DND-41 (cell line): ENCODE measurements at regions not wholly inside any gene's neighbourhood (a gene's known extent, or its start where the extent isn't known, plus 50 kb on each side); places are given as distances from the start of the nearest gene placed in this dataset.

Experiments used
- ATAC-seq: fragments of 200-7000 bp; cut with Tn5 transposase; 3 replicates; pipeline ENCODE4 v1.9.1; 2021; ENCODE audit warnings: low read depth; ENCODE audit not compliant: insufficient read depth
- DNase-seq: peaks from one replicate; pipeline ENCODE4 v3.0.0-alpha.2; 2020
- H2AFZ ChIP-seq: 2 replicates; pipeline ENCODE4 v1.6.0; 2012; ENCODE audit warnings: low read depth, low read length
- H3K27ac ChIP-seq: 2 replicates; pipeline ENCODE4 v1.5.1; 2012; ENCODE audit warnings: low read length, inconsistent platforms
- H3K27me3 ChIP-seq: fragments of 200-600 bp; sonication (generic); 2 replicates; pipeline ENCODE4 v1.6.0; 2012; ENCODE audit warnings: low read length, mild to moderate bottlenecking, inconsistent platforms; ENCODE audit not compliant: insufficient read depth, poor library complexity
- H3K36me3 ChIP-seq: 2 replicates; pipeline ENCODE4 v1.5.1; 2012; ENCODE audit warnings: low read length, inconsistent platforms; ENCODE audit not compliant: insufficient read depth
- H3K4me1 ChIP-seq: 2 replicates; pipeline ENCODE4 v1.5.1; 2012; ENCODE audit warnings: mild to moderate bottlenecking, low read length; ENCODE audit not compliant: insufficient read depth
- H3K4me2 ChIP-seq: 2 replicates; pipeline ENCODE4 v1.6.0; 2012; ENCODE audit warnings: mild to moderate bottlenecking, moderate library complexity, low read length, inconsistent platforms; ENCODE audit not compliant: insufficient read depth
- H3K4me3 ChIP-seq, 2 experiments: fragments of 200-600 bp in 1 of 2; shearing (Covaris generic) in 1 of 2; 2 replicates each; pipeline ENCODE4 v1.5.1; 2012 to 2016; ENCODE audit warnings: inconsistent platforms in 2 of 2, low read length in 2 of 2, mild to moderate bottlenecking in 2 of 2, low read depth in 1 of 2, moderate library complexity in 1 of 2
- H3K79me2 ChIP-seq: 2 replicates; pipeline ENCODE4 v1.6.0; 2012; ENCODE audit warnings: low read length, inconsistent platforms; ENCODE audit not compliant: insufficient read depth
- H3K9ac ChIP-seq: 2 replicates; pipeline ENCODE4 v1.6.0; 2012; ENCODE audit warnings: low read depth, mild to moderate bottlenecking, inconsistent platforms, low read length, moderate library complexity
- H3K9me3 ChIP-seq: 2 replicates; pipeline ENCODE4 v1.5.1; 2012; ENCODE audit warnings: low read length, moderate library complexity, mild to moderate bottlenecking, inconsistent platforms; ENCODE audit not compliant: insufficient read depth, severe bottlenecking
- H4K20me1 ChIP-seq: 2 replicates; pipeline ENCODE4 v1.6.0; 2012; ENCODE audit warnings: low read length; ENCODE audit not compliant: insufficient read depth
- CTCF ChIP-seq: IDR thresholded peaks from 2 replicates; pipeline ENCODE4 v1.5.1; 2012; ENCODE audit warnings: borderline replicate concordance, low read length, moderate library complexity, mild to moderate bottlenecking; ENCODE audit not compliant: poor library complexity, severe bottlenecking; ENCODE audit errors: extremely low read depth
- EZH2 ChIP-seq: IDR thresholded peaks from 3 replicates; pipeline ENCODE4 v1.6.1; 2012; ENCODE audit warnings: borderline replicate concordance, low read depth, mild to moderate bottlenecking, moderate library complexity, low read length, inconsistent platforms; ENCODE audit not compliant: severe bottlenecking

DNA sequence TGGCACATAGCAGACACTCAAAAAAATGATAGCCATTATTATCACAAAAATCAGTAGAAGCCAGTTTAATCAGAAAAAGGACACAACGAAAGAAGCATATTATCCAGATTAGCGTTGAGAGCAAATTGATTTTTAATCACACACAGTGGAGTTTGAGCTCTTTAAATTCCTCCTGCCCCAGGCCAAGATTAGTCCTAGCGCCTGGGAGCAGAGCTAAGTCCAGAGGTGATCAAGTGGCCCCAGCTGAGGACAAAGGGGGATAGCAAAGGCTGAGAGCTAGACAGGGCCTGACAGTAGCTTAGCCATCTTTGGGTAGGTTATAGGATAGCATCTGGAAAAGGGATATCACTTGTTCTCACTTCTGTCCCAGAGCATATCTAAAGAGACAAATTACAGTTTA is 133.6 kb downstream of the NXPE2 start:
- H3K9me3 ChIP-seq: no peaks in the 10 kb centered on the region
- no peaks in the 10 kb centered on the region for H3K4me1 ChIP-seq
- no peak overlapping the region for H3K9ac ChIP-seq

DNA sequence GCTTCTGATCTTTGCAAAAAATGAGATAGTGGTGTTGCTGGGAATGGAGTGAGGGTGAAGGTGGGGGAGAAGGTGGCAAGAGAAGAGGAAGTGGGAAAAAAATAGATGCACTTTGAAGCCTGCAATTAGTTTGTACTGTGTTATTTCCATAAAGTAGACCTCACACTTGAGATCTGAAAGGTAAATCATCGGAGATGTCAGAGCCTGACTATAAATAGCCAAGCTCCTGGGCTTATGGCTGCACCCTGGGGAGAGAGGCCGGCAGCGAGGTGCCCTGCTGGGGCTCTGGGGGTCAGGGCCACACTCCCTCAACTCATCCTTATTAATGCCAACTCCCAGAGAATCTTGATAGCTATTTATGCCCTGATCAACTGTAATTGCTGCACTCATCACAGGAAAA is 134.4 kb downstream of the NXPE2 start:
- H3K79me2 ChIP-seq: no peaks in the 10 kb centered on the region
- no peak for ATAC-seq
- H3K27me3 ChIP-seq: peaks cover 7% of the 10 kb centered on the region
- H3K4me1 ChIP-seq: no peaks in the 10 kb centered on the region
- H3K9ac ChIP-seq: no peak overlapping the region
- no peak for DNase-seq
- no peak overlapping the region for H3K4me2 ChIP-seq
- H3K4me3 ChIP-seq: no peak overlapping the region
- H3K9me3 ChIP-seq: no peaks in the 10 kb centered on the region
- H2AFZ ChIP-seq: no peak overlapping the region
- no peak overlapping the region for H3K27ac ChIP-seq
- H4K20me1 ChIP-seq: no peaks in the 10 kb centered on the region
- H3K36me3 ChIP-seq: no peaks in the 10 kb centered on the region
- TF ChIP-seq EZH2 (no peak), CTCF (no peak)

More for the DNA sequence above, 133.6 kb downstream of the NXPE2 start:
- Histone ChIP-seq H3K36me3 (no peaks in the 10 kb centered on the region), H2AFZ (no peak overlapping the region), H3K27me3 (peaks cover under 1% of the 10 kb centered on the region), H3K4me3 (no peak overlapping the region), H3K27ac (no peak overlapping the region), H4K20me1 (no peaks in the 10 kb centered on the region), H3K79me2 (no peaks in the 10 kb centered on the region), H3K4me2 (no peak overlapping the region)
- ATAC-seq: no peak
- TF ChIP-seq CTCF (no peak), EZH2 (no peak)
- DNase-seq: no peak

DNA sequence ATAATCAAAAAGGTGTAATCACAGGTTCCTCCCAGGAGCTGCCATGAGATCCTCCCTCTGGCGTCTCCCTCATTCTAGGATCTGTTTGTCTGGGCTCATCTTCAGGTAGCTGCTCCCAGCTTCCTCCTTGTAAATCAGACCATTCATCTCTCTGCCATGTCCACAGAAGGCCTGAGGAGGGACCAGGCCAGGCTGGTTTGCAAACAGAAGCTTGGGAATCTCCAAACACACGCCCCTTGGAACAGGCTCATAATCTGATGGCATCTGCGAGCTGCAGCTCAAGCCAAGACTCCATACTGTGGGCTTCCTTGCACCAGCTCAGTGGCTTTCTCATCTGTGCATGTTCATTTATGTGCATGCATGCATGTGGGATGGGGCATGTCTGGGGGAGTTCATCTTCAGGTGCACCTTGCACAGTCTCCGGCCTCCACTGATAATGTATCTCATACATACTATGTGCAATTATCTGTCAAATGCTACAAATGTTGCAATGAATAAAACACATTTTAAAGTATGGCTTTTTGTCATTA is 134.9 kb downstream of the NXPE2 start:
- Histone ChIP-seq H3K9ac (no peak overlapping the region), H3K4me2 (no peak overlapping the region), H3K4me3 (no peak overlapping the region), H3K9me3 (no peaks in the 10 kb centered on the region), H3K27ac (no peak overlapping the region), H3K79me2 (no peaks in the 10 kb centered on the region), H3K27me3 (peaks cover 10% of the 10 kb centered on the region), H4K20me1 (no peaks in the 10 kb centered on the region), H3K4me1 (no peaks in the 10 kb centered on the region), H2AFZ (no peak overlapping the region), H3K36me3 (no peaks in the 10 kb centered on the region)
- DNase-seq (no peak), ATAC-seq (no peak)
- TF ChIP-seq EZH2 (no peak), CTCF (no peak)

DNA sequence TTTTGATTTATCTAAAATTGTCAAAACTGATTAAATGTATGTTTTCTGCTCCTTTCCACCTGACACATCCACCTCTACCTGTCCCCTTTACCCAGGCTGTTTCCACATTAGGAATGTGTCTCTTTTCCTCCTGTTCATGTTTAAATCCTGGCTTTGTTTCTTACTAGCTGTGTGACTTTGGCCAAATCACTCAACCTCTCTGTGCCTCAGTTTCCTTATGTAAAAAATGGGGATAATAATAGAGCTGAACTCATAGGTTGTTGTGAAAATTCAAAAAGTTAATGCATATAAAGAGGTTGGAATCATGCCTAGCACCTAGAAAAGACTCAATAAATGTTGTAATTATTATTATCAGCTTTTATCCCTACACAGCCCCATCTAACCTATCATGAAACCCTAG is 136.8 kb downstream of the NXPE2 start:
- Histone ChIP-seq H3K27ac (no peak overlapping the region), H3K36me3 (no peaks in the 10 kb centered on the region)
- TF ChIP-seq EZH2 (no peak), CTCF (no peak)

More for the DNA sequence above, 136.8 kb downstream of the NXPE2 start:
- Histone ChIP-seq H3K4me2 (no peak overlapping the region), H3K79me2 (no peaks in the 10 kb centered on the region), H3K4me3 (no peak overlapping the region), H2AFZ (no peak overlapping the region), H3K27me3 (peaks cover 10% of the 10 kb centered on the region), H3K9ac (no peak overlapping the region), H3K9me3 (no peaks in the 10 kb centered on the region), H3K4me1 (no peaks in the 10 kb centered on the region), H4K20me1 (no peaks in the 10 kb centered on the region)
- no peak for DNase-seq
- ATAC-seq: no peak
